GM19455 (cell line): ENCODE measurements at regions not wholly inside any gene's neighbourhood (a gene's known extent, or its start where the extent isn't known, plus 50 kb on each side); places are given as distances from the start of the nearest gene placed in this dataset.
A peak's percentile ranks its signal among the peaks of the same experiment; 100 is the strongest.

ENCODE experiments used
- ATAC-seq: cut with Tn5 transposase; IDR thresholded peaks from one replicate; pipeline ENCODE4 v1.9.1; 2021; ENCODE audit not compliant: unreplicated experiment

DNA sequence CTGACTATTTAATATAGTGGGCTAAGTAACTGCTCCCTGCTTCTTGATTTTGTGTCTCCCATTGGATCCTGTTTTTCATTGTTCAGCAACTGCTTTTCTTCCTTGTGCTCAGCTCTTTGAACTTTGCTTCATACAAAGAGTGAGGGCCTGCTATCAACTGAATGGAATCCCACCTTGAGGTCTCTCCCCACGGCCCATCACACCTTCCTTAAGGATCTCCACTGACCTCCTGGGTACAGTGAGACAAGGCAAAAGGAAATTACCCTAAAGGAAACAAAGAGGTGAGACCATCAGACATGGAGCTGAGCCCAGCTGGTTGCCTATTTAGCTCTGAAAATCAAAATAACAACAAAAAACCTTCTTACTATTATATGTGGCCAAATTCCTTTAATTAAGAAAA lies 91.3 kb upstream of the RPL34 start:
- no peak for ATAC-seq

DNA sequence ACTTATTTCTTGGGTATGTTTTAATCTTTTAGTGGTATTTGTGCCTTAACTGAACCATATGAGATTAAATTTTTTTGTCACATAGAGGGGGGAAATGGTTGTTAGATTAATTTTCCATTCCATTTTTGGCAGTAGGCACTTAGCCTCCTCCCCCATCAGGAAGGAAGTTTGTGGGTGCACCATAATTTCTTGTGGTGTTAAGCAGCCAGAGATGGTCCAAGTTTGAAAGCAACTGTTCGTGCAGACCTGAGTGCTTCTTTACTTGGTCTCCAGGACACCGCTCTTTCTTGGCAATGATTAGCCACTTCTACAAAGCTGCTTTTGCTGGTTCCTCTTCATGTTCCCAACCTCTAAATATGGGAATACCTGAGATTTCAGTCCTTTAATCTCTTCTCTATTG lies 92.7 kb upstream of the RPL34 start:
- no peak for ATAC-seq

DNA sequence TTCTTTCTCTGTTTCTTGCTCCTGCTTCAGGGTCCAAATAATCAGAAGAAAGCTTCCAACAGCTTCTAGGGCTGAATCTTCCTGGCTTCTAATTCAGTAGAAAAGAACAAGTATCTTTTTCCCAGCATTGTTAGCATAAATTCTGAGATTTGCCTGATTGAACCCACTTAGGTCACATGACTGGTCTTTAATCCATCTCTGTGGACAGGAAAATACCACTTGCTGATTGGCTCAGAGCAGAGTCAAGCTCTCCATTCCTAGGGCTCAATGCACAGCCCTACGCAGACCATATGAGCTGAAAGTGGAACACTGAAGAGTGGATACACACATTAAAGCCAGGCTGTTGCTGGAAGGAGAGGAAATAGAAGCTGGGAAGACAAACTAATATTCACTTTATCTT lies 99.6 kb upstream of the RPL34 start:
- ATAC-seq = no peak

DNA sequence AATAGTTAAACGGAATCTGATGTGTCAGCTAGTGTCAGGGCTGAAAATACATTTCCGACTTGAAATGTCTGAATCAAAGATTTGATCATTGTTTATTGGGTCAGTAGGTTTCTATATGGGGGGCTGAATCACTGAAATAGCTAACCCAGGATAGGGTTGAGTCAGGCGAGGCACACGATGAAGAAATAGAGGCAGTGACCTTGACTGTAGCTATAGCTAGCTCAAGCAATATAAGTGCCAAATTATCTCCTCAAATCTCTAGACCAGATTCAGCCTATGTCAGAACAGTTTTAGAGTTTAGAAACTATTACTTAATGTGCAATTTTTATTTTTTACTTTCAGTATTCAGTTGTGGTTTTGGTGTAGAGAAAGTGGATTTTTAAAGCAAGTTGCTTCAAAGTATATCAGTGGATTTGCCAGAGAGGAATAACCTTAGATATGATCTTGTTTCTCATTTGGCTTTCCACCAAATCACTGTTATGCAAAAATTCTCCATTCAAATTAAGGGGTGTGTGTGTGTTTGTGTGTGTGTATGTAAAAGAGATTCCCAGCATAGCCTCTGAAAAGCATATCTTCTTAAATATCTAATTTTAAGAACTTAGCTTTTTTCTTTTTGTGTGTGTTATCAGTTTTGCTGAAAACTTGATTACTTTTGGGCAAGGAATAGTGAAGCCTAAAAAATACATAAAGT lies 100.3 kb upstream of the RPL34 start:
- no peak for ATAC-seq

DNA sequence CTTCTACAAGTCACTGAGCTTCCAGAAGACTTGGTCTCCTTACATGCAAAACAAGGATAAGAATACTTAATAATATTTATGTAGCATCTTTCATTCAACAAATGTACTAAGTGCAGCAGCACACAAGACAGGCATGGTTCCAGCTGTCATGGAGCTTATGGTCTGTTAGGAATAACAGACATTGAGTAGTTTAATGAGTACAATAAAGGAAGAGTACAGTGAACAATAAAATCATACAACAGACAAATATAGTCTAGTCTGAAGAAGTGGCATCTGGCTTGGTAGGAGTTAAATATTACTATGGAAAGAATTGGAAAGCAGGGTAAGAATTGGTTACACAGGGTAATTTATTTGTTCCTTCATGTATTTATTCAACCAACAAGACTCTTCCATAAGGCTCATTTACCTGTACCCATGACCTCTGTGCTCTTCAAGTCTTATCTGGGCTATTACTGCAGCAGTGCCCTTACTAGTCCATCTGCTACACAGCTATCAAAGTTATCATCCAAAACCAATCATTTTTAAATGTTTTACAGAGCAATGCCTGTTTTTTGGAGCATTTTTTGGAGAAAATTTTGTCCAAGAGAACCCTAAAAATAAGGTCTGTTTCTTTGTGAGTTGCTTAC lies 101.1 kb upstream of the RPL34 start:
- no peak for ATAC-seq

DNA sequence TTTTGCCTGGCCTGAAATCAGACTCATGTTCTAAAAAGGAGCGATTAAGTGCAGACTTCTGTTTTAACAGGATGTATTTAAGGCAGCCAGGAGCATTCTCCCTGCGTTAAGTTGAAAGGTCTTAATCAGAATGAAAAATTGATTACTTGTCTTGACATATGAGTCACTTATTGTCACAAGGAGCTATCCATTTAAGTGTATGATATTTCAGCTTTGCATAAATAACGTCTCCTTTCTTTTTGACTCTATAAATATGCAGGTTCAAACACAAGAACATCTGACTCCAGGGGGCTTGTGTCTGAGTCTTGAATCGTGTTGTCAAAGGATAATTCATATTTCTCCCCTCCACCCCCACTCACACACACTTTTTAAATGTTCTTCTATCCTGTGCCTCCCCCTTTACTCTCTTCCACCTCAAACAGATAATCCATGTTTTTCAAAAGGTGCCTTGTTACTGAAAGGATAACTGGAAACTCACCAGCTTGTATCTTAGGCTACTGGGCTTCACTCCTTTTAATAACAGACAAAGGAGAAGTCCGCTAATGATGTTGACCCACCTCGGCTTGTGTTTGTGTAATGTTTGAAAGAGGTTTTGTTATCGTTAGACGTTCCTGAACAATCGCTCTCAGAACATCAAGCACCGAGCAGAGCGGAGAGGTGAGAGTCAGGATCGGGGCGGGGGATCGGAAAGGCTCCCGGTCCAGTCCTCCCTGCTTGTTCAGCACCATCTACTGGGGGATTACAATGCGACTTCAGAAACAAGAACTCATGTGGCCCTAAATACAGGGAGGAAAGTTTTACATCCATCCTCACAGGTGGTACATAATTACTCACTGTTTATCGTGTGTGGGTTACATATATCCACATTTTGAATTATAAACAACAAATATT lies 107.5 kb upstream of the RPL34 start:
- ATAC-seq = no peak

DNA sequence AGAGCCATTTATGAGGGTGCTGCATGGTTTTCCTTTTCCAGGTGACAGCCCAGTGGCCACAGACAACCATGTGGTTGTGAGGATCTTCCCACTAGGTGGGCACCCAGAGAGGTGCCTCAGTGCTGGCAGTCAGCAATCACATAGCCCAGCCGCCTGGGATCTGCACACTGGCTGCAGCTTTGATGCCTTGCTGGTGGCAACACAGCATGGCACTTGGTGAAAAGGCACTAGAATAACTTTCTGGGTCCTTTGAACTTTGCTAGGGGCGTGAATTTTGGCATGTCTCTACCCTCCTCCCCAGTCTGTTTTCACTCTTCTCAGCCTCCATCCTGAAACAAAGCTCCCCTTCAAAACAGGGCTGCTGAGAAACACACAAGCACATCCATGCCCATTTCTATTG lies 108.8 kb upstream of the RPL34 start:
- ATAC-seq = no peak

DNA sequence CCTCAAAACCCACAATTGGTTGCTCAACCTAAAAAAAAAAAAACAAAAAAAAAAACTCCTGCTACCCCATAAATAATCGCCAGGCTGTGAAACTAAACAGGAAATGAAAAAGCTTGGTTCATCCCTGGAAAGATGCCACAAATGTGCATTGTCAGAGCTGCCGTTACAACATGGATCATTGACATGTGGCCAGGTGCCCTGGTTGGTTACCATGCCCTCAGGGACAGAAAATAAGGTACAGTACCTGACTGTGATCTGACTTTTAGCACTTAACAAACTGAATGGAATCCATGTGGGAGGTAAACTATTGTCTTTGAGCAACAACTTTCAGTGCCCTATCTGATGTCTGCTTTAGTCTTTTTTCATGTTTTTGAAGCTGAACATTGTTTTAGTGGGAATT lies 118.0 kb upstream of the RPL34 start:
- no peak for ATAC-seq

DNA sequence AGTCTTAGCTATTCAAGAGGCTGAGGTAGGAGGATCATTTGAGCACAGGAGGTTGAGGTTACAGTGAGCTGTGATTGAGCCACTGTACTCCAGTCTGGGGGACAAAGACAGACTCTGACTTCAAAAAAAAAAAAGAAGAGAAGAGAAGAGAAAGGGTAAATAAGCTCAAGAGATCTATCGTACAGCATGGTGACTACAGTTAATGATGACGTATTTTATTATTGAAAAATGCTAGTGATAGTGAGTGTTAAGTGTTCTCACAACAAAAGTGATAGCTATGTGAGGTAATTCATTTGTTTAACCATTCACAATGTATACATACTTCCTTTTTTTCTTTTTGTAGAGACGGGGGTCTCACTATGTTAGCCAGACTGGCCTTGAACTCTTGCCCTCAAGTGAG lies 121.5 kb upstream of the RPL34 start:
- ATAC-seq = no peak

DNA sequence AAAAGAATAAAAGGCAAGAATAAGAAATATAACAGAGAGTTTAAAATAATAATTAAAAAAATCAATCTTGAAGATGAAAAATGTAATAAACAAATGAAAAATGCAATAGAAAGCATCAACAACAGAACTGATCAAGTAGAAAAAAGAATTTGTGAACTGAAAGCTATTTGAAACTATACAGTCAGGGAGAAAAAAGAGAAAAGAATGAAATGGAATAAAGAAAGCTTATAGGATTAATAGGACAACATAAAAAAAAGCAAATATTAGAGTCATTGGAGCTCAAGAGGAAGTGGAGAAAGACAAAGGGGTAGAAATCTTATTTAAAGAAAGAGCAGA lies 126.8 kb upstream of the RPL34 start:
- no peak for ATAC-seq

DNA sequence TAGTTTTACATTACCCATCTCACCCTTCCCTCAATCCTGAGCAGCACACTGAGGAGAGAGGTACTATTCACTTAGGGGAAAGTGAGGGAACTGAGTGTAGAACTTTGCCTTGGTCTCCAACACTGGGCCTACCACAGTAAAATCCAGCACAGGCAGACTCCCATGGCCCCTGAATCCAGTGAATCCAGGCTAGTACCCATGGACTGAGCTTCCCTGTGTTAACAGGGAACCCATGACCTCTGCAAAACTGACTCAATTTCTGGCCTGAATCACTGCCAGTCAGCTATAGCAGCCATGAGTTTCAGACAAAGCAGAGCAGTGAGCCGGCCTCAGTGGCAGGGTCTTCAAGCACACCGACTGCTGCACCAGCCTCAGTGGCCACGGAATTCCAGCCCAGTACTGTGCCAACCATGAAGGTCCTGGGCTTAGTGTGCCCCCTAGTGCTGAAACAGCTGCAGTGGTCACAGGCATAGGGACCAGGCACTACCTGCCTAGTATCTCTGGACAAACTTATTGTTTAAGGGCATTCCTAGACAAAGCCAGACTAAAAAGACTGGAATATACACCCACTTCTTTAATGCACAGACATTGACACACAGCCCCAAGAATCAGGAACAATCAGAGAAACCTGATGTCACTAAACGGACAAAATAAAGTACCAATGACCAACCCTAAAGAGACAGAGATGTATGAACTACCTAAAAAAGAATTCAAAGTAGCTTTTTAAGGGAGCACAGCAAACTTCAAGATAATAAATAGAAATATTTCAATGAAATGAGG lies 127.4 kb upstream of the RPL34 start:
- no peak for ATAC-seq

DNA sequence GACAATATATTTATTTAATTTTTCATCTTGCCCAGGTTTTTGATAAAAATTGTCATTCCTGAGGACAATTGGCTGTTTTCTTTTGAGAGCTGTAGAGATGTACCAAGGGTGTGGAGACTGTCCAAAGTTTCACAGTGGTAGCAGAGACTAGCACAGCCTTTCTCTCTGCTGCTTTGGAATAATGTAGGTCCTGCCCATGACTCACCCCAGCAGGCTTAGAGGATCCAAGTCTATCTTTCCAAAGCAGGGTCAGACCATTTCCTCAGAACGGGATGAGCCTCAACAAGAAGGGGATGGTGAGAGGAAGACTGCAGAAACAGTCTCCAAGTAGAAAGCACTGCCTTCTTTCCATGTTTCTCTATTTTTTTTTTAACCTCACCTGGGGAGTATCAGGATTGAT lies 131.5 kb upstream of the RPL34 start:
- ATAC-seq = no peak

DNA sequence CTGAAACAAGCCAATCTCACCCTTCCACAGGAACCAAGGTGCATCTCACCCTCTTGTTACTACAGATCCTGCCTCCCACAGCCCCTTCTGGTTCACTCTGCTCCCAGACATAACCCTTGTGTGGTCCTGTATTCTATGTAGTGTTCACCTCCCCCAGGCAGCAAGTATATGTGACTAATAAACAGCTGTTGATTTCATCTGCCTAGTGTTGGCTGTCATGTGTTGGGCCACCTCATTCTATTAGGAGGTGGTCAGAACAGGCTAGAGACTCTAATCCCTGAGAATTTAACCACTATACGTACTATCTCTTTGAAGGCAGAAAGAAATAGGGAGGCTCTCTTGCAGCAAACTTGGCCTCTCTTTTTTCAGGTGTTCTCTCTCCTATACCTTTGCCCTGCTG lies 134.3 kb upstream of the RPL34 start:
- ATAC-seq = no peak

DNA sequence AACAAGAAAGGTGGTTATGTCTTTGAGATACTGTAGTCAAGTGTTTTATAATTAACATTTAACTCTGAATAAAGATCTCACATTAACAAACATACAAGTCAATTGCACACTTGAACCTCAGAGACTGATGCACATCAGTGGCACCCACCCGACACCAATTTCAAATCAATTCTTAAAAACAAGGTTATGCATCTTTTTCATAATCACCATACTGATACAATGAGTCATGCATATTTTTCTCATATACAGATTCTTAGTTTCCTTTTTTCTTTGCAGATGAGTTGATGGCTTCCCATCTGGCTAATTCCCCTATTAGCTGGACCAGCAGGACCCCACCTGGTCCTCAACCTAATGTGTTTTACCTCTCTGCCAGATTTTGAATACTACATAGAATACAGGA lies 136.2 kb upstream of the RPL34 start:
- no peak for ATAC-seq

DNA sequence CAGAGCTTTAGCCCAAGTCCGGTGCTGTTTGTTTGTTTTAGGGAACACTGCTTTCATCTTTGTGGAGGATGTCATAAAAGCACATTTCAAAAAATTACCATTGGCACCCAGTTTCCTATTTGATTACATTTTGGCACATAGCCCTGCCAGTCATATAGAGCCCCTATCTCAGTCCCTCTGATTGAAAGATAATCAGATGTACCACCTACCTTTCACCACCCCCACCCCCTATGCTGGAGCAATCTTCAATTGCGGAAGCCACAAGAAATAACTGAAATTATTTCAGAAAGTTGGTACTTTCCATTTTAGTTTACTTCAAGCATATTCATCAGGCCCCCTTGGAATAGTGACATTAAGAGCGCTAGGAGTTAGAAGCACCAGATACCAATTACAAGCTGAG lies 136.7 kb upstream of the RPL34 start:
- ATAC-seq = no peak

DNA sequence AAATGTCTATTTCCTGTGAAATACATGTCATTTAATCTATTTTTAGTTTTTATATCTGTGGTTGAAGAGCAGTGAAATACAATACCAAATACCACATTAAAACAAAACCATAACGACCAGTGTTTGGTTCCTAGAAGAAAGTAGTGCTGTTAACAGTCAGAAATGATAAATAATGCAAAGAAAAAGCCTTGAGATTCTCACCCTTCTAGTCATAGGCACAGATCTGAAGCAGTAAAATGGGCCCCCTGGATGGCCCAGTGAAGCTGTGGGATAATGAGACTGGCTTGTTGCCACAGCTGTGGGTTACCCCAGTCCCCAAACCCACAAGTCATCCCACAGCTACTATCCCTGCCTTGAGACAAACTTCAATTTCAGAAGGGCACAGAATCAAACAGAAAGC lies 137.3 kb upstream of the RPL34 start:
- no peak for ATAC-seq

DNA sequence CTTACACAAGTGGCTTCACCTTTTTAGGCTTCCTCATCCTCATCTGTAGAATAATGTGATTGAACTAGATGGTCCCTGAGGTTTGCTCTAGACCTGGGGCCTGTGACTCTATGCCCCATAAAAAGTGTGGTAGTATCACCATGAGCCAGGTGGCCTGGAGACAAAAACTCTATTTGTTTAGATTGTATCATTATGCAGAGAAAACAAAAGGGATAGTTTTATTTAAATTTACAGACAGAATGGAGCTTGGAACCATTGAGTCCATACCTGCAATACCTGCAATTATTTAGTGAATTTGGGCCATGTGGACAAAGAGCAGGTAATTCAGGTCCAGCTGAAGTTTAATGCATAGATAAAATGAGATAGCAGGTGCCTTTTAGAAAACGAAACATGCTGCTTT lies 139.5 kb upstream of the RPL34 start:
- ATAC-seq = no peak

DNA sequence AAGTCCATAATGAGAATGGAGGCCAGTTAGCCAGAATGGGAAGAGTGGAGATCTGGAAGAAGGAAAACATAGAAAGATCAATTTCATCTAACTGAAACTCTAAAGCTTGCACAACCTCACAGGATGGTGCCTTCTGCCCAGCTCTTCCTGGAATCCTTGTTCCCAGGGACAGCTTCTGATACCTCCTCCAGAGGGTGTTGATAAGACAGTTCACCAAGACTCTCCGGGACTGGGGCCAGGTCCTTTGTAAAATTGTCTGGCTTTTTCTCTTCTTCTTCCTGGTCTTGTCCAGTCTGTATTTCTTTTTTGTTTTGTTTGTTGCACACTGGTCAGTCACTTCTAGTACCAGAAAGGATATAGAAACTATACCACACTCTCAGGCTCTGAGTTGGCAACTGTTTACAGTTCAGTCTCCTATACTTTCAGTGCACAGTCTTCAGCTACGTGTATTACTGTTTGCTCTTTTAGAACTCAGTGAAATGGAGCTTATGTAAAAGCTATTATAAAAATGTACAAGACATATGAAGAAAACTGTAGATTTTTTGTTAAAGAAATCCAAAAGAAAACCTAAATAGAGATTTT lies 142.8 kb upstream of the RPL34 start:
- no peak for ATAC-seq

DNA sequence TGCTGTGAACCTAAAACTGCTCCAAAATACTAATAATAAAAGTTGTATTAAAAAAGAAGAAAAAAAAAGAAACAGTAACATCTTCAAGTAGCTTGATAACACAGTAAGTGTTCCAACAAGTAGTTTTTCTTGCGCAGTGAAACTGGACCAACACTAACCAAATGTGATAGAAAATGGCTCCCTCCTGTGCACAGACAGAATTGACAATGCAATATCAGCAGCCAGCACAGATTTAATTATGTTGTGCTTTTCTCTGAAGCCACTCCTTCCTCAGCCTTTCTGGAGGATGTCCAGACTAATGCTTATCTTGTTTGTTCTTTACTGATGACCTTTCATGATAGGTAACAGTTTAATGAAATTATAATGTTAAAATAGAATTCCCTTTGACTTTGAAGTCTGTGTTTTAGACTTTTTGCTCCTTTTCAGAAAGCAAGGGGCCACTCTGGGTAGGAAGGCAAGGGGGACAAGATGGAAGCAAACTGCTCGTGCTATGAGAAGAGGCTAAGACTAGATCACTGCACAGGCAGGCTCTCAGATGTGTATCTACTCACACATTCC lies 147.1 kb upstream of the RPL34 start:
- ATAC-seq = no peak

DNA sequence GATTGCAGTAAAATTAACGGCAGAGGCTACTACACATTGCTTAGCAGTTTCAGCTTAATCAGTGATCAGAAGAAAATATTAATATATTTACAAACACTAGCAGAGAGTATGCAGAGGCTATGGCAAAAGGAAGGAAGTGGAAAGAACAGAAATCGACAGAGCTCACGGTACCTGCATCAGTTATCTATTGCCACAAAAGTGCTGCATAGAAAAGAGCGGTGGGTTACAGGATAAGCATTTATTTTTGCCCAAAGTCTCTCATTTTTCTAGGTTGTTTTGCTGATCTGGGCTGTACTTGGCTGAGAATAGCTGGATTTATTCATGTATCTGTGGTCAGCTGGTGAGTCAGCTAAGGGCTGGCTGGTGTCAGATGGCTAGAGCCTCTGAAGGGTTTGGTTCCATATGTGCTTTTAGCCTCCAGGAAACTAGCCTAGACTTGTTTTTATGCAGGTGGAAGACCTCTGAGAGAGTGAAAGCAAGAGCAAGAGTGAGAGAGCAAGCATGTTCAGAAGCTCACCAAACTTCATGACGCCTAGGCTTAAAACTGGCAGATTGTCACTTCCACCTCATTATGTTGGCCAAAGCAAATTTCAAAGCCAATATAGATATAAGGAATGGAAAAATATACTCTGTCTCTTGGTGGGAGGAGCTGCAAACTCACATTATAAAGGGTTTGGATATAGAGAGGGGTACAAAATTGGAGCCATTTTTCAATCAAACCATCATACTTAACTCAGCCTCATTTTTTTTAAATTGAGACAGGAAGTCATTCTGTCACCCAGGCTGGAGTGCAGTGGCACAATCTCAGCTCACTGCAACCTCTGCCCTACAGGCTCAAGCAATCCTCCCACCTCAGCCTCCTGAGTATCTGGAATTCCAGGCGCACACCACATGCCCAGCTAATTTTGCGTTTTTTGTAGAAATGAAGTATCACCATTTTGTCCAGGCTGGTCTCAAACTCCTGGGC lies 153.2 kb upstream of the RPL34 start:
- peak; percentile 90 for ATAC-seq
